ENCODE measurements at regions not wholly inside any gene's neighbourhood (a gene's known extent, or its start where the extent isn't known, plus 50 kb on each side); places are given as distances from the start of the nearest gene placed in this dataset.

DNA sequence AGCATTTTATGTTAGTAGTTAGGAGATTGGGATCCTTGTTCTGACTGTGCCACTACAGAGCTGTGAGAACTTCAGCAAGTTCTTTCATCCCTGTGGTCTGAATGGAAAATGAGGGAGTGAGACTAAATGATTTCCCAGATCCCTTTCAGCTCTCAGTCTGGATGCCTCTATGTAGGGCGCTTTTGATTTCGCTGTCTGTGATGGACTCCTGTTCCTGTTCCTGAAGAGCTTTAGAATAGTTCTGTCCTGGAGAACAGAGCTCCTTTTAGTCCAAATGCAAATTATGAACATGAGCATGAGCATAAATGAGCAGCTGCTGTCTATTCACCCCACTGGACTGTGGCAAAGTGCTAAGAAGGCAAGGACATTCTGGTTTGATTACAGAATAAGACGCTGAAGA, 61.4 kb upstream of the NT5E start:
- no peak for TF ChIP-seq NFIC (IDR thresholded peaks at IDR 0.05)
- no peak for TF ChIP-seq TEAD4 (IDR thresholded peaks at IDR 0.05)
- TF ChIP-seq CEBPB (IDR thresholded peaks at IDR 0.05), result no peak
- no peak for TF ChIP-seq ZBTB7A (IDR thresholded peaks at IDR 0.05; ENCODE audit: low read depth)
- no peak for TF ChIP-seq EP300 (IDR thresholded peaks at IDR 0.05; ENCODE audit: borderline replicate concordance)
- TF ChIP-seq TAF1 (IDR thresholded peaks at IDR 0.05; ENCODE audit: low read depth), result no peak
- TF ChIP-seq CREB1 (IDR thresholded peaks at IDR 0.05; ENCODE audit: low read depth), result no peak
- TF ChIP-seq, protein P1, sequence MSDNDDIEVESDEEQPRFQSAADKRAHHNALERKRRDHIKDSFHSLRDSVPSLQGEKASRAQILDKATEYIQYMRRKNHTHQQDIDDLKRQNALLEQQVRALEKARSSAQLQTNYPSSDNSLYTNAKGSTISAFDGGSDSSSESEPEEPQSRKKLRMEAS (IDR thresholded peaks at IDR 0.05), result no peak

- TF ChIP-seq USF1 (IDR thresholded peaks at IDR 0.05), result no peak
- TF ChIP-seq CREB1 (IDR thresholded peaks at IDR 0.05; ENCODE audit: low read depth), result no peak
- TF ChIP-seq REST (IDR thresholded peaks at IDR 0.05; ENCODE audit: low read depth), result no peak
- TF ChIP-seq TCF12 (IDR thresholded peaks at IDR 0.05; ENCODE audit: low read depth), result no peak
- no peak for TF ChIP-seq CEBPB (IDR thresholded peaks at IDR 0.05)
- TF ChIP-seq TEAD4 (IDR thresholded peaks at IDR 0.05), result no peak
- TF ChIP-seq EP300 (IDR thresholded peaks at IDR 0.05; ENCODE audit: borderline replicate concordance), result no peak
- TF ChIP-seq, protein P1 (IDR thresholded peaks at IDR 0.05), result no peak
- TF ChIP-seq EGR1 (IDR thresholded peaks at IDR 0.05), result no peak
These were observed 64.1 kb upstream of the NT5E start for GRCh38 chr6:85385636-85386315.

- TF ChIP-seq FOXM1 (IDR thresholded peaks at IDR 0.05; ENCODE audit: borderline replicate concordance, low read depth), result no peak
- no peak for TF ChIP-seq TCF12 (IDR thresholded peaks at IDR 0.05; ENCODE audit: low read depth)
- no peak for TF ChIP-seq ZBTB7A (IDR thresholded peaks at IDR 0.05; ENCODE audit: low read depth)
- TF ChIP-seq CEBPB (IDR thresholded peaks at IDR 0.05), result no peak
- TF ChIP-seq REST (IDR thresholded peaks at IDR 0.05; ENCODE audit: low read depth), result no peak
These were observed 66.8 kb upstream of the NT5E start for GRCh38 chr6:85383042-85383441.

GRCh38 chr6:85382541-85382940, 67.3 kb upstream of the NT5E start:
- no peak for TF ChIP-seq EP300 (IDR thresholded peaks at IDR 0.05; ENCODE audit: borderline replicate concordance)
- TF ChIP-seq TEAD4 (IDR thresholded peaks at IDR 0.05), result no peak
- TF ChIP-seq, protein P1 (IDR thresholded peaks at IDR 0.05), result no peak
- TF ChIP-seq CEBPB (IDR thresholded peaks at IDR 0.05), result no peak
- TF ChIP-seq YY1 (IDR thresholded peaks at IDR 0.05; ENCODE audit: low read depth), result no peak
- TF ChIP-seq EGR1 (IDR thresholded peaks at IDR 0.05), result no peak
- TF ChIP-seq REST (IDR thresholded peaks at IDR 0.05; ENCODE audit: low read depth), result no peak
- TF ChIP-seq USF1 (IDR thresholded peaks at IDR 0.05), result no peak

DNA sequence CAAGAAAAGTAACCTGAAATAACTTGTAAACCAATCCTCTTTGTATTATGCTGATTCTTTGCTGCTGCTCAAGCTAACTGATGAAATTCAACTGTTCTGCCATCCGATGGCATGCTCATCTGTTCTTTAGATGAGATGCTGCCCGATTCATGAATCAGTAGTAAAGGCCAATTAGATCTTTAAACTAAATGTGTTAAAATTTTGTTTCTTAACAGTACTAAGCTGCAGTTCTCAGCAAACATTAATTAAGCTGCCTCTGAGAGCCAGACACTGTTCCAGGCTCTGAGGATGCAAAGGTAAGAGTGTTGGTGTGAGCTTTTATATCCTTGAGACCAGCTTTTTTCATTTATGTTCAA, 77.0 kb upstream of the NT5E start:
- no peak for TF ChIP-seq TEAD4 (IDR thresholded peaks at IDR 0.05)
- no peak for TF ChIP-seq FOXM1 (IDR thresholded peaks at IDR 0.05; ENCODE audit: borderline replicate concordance, low read depth)
- no peak for TF ChIP-seq YY1 (IDR thresholded peaks at IDR 0.05; ENCODE audit: low read depth)
- TF ChIP-seq TCF12 (IDR thresholded peaks at IDR 0.05; ENCODE audit: low read depth), result no peak
- no peak for TF ChIP-seq RAD21 (IDR thresholded peaks at IDR 0.05; ENCODE audit: low read depth)
- no peak for TF ChIP-seq CREB1 (IDR thresholded peaks at IDR 0.05; ENCODE audit: low read depth)
- TF ChIP-seq, protein P1 (IDR thresholded peaks at IDR 0.05), result no peak

Data from Ishikawa (cell line).